ENCODE measurements at regions not wholly inside any gene's neighbourhood (a gene's known extent, or its start where the extent isn't known, plus 50 kb on each side); places are given as distances from the start of the nearest gene placed in this dataset.

- Histone ChIP-seq H3K4me2 (ENCODE audit: insufficient read depth, insufficient read length, low read length) (peak overlapping the region; percentile 23), H2BK5ac (ENCODE audit: insufficient read length, low read length) (no peak overlapping the region), H3K23ac (ENCODE audit: insufficient read length, low read depth, low read length) (no peak overlapping the region), H3K27me3 (ENCODE audit: insufficient read depth, low read length) (no peaks in the 10 kb centered on the region), H3K79me1 (ENCODE audit: insufficient read depth, low read depth, low read length, poor library complexity, severe bottlenecking) (no peaks in the 10 kb centered on the region), H4K20me1 (ENCODE audit: control insufficient read depth, insufficient read depth, insufficient read length) (no peaks in the 10 kb centered on the region), H3K27ac (ENCODE audit: insufficient read length, low read depth, low read length) (no peak overlapping the region), H3K18ac (ENCODE audit: insufficient read length, low read depth, low read length) (peak overlapping the region; percentile 80), H3K9ac (ENCODE audit: extremely low read depth, insufficient read length, low read length) (no peak overlapping the region), H4K5ac (ENCODE audit: insufficient read length, low read depth, low read length) (peak overlapping the region; percentile 8), H3K14ac (ENCODE audit: insufficient read depth, low read length) (peak overlapping the region; percentile 79; the same call in 1 of the 2 replicates), H2BK20ac (ENCODE audit: low read depth, low read length, poor library complexity, severe bottlenecking) (no peak overlapping the region), H2AFZ (ENCODE audit: low read length) (peak overlapping the region; percentile 54), H3K4me1 (ENCODE audit: insufficient read depth, low read length) (no peaks in the 10 kb centered on the region; the same call in 1 of the 2 replicates), H3K79me2 (ENCODE audit: insufficient read depth, low read length) (no peaks in the 10 kb centered on the region), H2BK120ac (ENCODE audit: low read depth, low read length, poor library complexity, severe bottlenecking) (no peak overlapping the region), H3K9me3 (ENCODE audit: control insufficient read depth, low read depth, low read length) (no peaks in the 10 kb centered on the region), H2AK5ac (ENCODE audit: insufficient read length, low read length) (no peak overlapping the region), H3K56ac (ENCODE audit: insufficient read length, low read depth, low read length) (no peak overlapping the region), H2BK12ac (ENCODE audit: insufficient read length, low read depth, low read length) (no peak overlapping the region), H2BK15ac (ENCODE audit: low read depth, low read length) (no peak overlapping the region), H3K4ac (ENCODE audit: low read depth, low read length) (no peak overlapping the region), H4K91ac (ENCODE audit: insufficient read length, low read depth, low read length) (no peak overlapping the region), H3K23me2 (ENCODE audit: insufficient read length, low read depth, low read length, poor library complexity, severe bottlenecking) (no peaks in the 10 kb centered on the region), H4K8ac (replicated peaks; ENCODE audit: insufficient read length, low read depth, low read length) (no peak overlapping the region), H3T11ph (ENCODE audit: low read length) (no peak overlapping the region)
- no CpG with 5 or more reads among the region's 15 CpGs for WGBS (ENCODE audit: extremely low coverage, insufficient read length, low lambda C conversion rate)
- Mint-ChIP-seq H3K4me3 (peak overlapping the region; percentile 64; a peak in 4 of 5 replicates), H3K4me1 (peaks cover 13 to 16% of the 10 kb centered on the region in 2 experiments), H3K27me3 (ENCODE audit: low read depth) (no peaks in the 10 kb centered on the region; the same call in 1 of the 2 replicates), H3K36me3 (ENCODE audit: insufficient read depth in 1 of 3, low read depth in 3 of 3) (no peaks in the 10 kb centered on the region; a peak in 1 of 7 replicates), H3K27ac (peak overlapping the region; percentile 61 to 92 (median 92); a peak in 3 of 7 replicates), H3K9me3 (peaks cover 0 to 2% of the 10 kb centered on the region in 2 experiments; a peak in 2 of 5 replicates)
- peak; percentile 54; the same call in 2 of the 3 replicates for TF ChIP-seq CTCF (conservative IDR thresholded peaks at IDR 0.05)
- DNase-seq, result peak; percentile 68
Observed at GRCh38 chr6:110039981-110040383, 61.9 kb downstream of the GPR6 start.
